ENCODE measurements at regions not wholly inside any gene's neighbourhood (a gene's known extent, or its start where the extent isn't known, plus 50 kb on each side); places are given as distances from the start of the nearest gene placed in this dataset.

- Histone ChIP-seq H3K79me2 (no peaks in the 10 kb centered on the region), H3K27me3 (ENCODE audit: control insufficient read depth, insufficient read depth, low read length) (no peaks in the 10 kb centered on the region)
- TF ChIP-seq CTCF (IDR thresholded peaks at IDR 0.05), result no peak
These were observed 222.4 kb downstream of the CD83 start for GRCh38 chr6:14339711-14340584.

DNA sequence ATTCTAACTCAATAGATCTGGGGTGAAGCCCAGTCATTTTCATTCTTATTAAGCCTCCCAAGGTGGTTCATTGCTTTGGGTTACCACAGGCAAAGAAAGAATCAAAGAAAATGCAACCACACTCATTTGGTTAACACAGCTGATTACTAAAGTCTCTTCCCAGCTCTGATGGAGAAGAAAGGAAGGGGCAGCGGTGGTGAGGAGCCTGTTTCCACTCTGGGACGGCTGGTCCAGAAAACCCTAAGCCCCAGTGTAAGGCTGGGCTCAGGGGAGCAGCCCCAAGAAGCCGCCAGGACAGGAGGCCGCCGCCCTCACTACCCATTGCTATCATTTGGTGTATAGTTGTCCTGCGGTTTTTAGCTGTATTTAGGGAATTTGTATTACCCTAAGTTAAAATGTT lies 226.9 kb downstream of the CD83 start:
- Histone ChIP-seq H3K9me3 (ENCODE audit: control insufficient read depth, low read length) (no peaks in the 10 kb centered on the region), H3K36me3 (ENCODE audit: control insufficient read depth, insufficient read depth, low read length) (no peaks in the 10 kb centered on the region), H3K79me2 (no peaks in the 10 kb centered on the region), H3K4me2 (ENCODE audit: low read length) (no peak overlapping the region), H3K4me1 (no peaks in the 10 kb centered on the region), H2AFZ (no peak overlapping the region), H3K4me3 (ENCODE audit: low read depth, low read length) (no peak overlapping the region), H3K9ac (no peak overlapping the region), H3K27ac (no peak overlapping the region), H3K27me3 (ENCODE audit: control insufficient read depth, insufficient read depth, low read length) (no peaks in the 10 kb centered on the region)
- TF ChIP-seq CTCF (IDR thresholded peaks at IDR 0.05), result no peak

More at GRCh38 chr6:14339711-14340584, 222.4 kb downstream of the CD83 start:
- no peak overlapping the region for H3K4me3 ChIP-seq (ENCODE audit: low read depth, low read length)
- no peak overlapping the region for H3K27ac ChIP-seq
- no peaks in the 10 kb centered on the region for H3K9me3 ChIP-seq (ENCODE audit: control insufficient read depth, low read length)
- no peaks in the 10 kb centered on the region for H3K4me1 ChIP-seq
- no peak overlapping the region for H3K4me2 ChIP-seq (ENCODE audit: low read length)
- no peak overlapping the region for H2AFZ ChIP-seq
- no peaks in the 10 kb centered on the region for H3K36me3 ChIP-seq (ENCODE audit: control insufficient read depth, insufficient read depth, low read length)
- no peak overlapping the region for H3K9ac ChIP-seq

GRCh38 chr6:14348389-14348788 lies 230.8 kb downstream of the CD83 start:
- H3K27ac ChIP-seq, result no peak overlapping the region
- H3K4me1 ChIP-seq, result no peaks in the 10 kb centered on the region
- no peaks in the 10 kb centered on the region for H3K79me2 ChIP-seq
- H3K4me3 ChIP-seq (ENCODE audit: low read depth, low read length), result no peak overlapping the region
- H3K4me2 ChIP-seq (ENCODE audit: low read length), result no peak overlapping the region
- H3K9ac ChIP-seq, result no peak overlapping the region
- H3K36me3 ChIP-seq (ENCODE audit: control insufficient read depth, insufficient read depth, low read length), result no peaks in the 10 kb centered on the region
- no peak for TF ChIP-seq CTCF (IDR thresholded peaks at IDR 0.05)
- no peaks in the 10 kb centered on the region for H3K9me3 ChIP-seq (ENCODE audit: control insufficient read depth, low read length)
- H2AFZ ChIP-seq, result no peak overlapping the region
- no peaks in the 10 kb centered on the region for H3K27me3 ChIP-seq (ENCODE audit: control insufficient read depth, insufficient read depth, low read length)

DNA sequence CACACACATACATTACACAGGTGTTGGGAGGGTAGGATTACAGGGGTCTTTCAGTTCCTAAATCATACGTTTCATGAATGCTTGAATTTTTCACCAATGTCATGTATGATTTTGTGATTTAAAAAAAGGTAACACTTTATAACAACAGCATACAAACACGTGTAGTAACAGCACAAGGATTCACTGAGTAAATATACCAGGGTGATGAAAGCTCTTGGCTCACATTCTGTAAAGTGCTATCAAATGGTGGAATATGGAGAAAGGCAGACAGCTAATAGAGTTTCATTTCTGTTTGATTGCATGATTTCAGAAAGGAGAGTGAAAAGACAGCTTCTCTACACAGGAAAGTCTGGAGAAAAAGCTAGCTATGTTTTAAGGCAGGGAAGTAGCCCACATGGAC lies 231.9 kb downstream of the CD83 start:
- no peak for TF ChIP-seq CTCF (IDR thresholded peaks at IDR 0.05)
- no peaks in the 10 kb centered on the region for H3K4me1 ChIP-seq
- no peaks in the 10 kb centered on the region for H3K79me2 ChIP-seq
- no peak overlapping the region for H3K27ac ChIP-seq
- no peak overlapping the region for H3K4me3 ChIP-seq (ENCODE audit: low read depth, low read length)
- no peaks in the 10 kb centered on the region for H3K27me3 ChIP-seq (ENCODE audit: control insufficient read depth, insufficient read depth, low read length)
- no peak overlapping the region for H2AFZ ChIP-seq
- no peaks in the 10 kb centered on the region for H3K36me3 ChIP-seq (ENCODE audit: control insufficient read depth, insufficient read depth, low read length)
- H3K9me3 ChIP-seq (ENCODE audit: control insufficient read depth, low read length), result no peaks in the 10 kb centered on the region
- H3K9ac ChIP-seq, result no peak overlapping the region
- H3K4me2 ChIP-seq (ENCODE audit: low read length), result no peak overlapping the region

DNA sequence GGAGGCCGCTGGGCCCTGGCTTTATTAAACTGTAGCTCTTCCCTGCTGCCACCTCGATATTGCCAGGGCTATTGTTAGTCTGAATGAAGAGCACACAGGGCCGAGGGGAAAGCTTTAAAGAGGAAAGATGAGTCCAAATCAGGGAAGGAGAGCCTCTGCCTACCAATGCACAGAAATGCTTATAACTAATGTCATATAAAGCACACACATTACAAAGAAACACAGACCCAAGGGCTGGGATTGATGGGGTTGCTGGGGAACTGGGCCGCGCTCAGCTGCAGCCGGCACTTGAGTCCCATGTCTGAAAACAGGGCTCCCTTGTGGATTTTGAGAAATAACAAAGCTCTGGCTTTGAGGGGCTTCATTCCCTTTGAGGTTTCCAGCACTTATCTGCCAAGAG lies 232.6 kb downstream of the CD83 start:
- H3K27ac ChIP-seq, result no peak overlapping the region
- H3K4me2 ChIP-seq (ENCODE audit: low read length), result no peak overlapping the region
- H3K4me1 ChIP-seq, result no peaks in the 10 kb centered on the region
- H3K79me2 ChIP-seq, result no peaks in the 10 kb centered on the region
- H3K36me3 ChIP-seq (ENCODE audit: control insufficient read depth, insufficient read depth, low read length), result no peaks in the 10 kb centered on the region
- no peaks in the 10 kb centered on the region for H3K27me3 ChIP-seq (ENCODE audit: control insufficient read depth, insufficient read depth, low read length)
- no peaks in the 10 kb centered on the region for H3K9me3 ChIP-seq (ENCODE audit: control insufficient read depth, low read length)
- no peak overlapping the region for H3K9ac ChIP-seq
- H2AFZ ChIP-seq, result no peak overlapping the region
- H3K4me3 ChIP-seq (ENCODE audit: low read depth, low read length), result no peak overlapping the region
- no peak for TF ChIP-seq CTCF (IDR thresholded peaks at IDR 0.05)

Measured in parathyroid adenoma (tissue), 2 donors.